HG03520 (cell line): ENCODE measurements at regions not wholly inside any gene's neighbourhood (a gene's known extent, or its start where the extent isn't known, plus 50 kb on each side); places are given as distances from the start of the nearest gene placed in this dataset.
"Not testable (repeated sequence)": the region's sequence is repeated elsewhere in the genome, so short reads cannot be mapped to it uniquely, and the experiment has no call there.

ENCODE experiments used
- ATAC-seq: cut with Tn5 transposase; IDR thresholded peaks from one replicate; pipeline ENCODE4 v1.9.1; 2021; ENCODE audit warnings: mild to moderate bottlenecking, moderate library complexity; ENCODE audit not compliant: unreplicated experiment

DNA sequence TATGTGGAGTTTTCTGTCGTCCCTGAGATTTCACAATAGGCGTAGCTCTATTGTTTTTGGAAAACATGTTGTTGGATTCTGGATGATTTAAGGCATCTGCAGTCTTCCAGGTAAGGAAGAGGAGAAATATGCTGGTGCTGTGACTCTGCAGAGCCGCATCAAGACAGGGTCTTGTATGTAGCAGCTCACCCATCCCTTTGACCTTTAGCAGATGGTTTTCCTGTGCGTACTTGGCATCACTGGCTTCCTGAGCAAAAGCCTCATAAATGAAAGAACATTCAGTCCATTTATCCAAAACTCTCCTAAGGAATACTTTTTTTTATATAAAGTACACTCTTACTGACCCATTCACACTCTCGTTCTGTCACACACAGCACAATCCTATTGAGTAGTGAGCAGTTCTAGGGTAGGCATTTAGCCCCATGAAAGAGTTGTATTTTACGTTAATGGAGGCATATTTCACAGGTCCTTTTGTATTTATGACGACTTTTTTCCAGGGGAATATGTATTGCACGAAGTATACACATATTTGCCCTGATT is 443.9 kb downstream of the STK39 start:
- ATAC-seq = no peak

DNA sequence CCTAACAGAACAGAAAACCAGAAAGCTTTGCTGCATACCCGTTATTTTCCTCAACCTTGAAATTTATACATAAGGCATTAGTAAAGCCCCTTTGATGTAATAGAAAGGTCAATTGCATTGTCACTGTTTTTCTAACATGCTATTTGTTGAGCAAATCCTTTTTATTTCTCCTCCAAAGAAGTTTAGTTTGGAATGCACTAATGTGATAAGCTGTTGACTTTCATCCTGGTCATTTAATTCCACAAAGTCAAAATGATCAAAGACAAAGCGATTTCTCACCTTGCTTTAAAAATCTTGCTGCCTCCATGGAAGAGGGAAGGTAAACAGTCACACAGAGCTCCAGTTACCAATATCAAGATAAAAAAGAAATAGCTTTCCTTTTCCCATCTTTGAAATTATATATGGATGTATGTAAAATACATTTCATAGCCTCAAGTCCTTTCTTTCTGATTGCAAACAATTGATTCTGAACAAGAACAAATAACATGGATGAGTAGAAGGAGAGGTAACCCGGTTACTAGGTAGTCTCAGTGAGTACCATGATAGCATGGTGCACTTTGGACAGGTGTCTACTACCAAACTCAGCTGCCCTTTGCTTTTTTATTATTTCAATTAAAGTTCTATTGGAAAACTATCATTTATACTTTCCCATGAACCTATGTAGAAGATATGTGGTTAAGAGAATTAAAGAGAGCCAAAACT is 452.7 kb downstream of the STK39 start:
- no peak for ATAC-seq

DNA sequence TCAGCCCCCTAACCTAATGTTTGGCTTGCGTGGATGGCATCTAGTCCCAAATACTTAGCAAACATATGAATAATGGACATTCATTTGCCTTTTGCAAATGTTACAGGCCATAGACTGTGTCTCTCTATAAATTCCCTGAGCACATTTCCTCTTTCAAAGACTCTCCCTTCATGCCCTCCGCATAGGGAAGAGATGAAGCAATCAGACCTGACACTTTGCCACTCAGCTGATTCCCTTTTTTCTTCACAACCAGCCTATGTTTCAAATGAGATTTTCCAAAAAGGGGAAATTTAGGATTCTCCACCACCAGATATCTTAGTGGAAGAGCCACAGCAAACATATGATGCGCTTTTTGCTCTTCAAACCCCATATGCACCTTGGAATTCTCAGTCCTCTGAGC is 453.7 kb downstream of the STK39 start:
- ATAC-seq = no peak

DNA sequence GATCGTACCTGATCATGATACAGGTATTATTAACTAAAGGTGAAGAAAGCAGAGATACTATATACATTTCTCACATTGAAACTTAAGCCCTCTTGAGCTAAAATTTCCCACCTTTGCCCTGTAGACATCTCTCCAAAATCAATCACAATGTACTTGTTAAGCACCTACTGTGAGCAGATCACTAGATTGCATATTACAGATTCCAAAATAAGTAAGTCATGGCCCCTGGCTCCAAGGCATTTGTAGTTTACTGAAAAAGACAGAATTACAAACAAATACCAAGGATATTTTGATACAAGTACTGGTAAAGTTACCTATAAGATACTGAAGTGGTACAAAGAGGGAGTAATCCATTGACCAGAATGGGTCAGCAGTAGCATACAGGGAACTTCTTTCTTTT is 455.3 kb downstream of the STK39 start:
- no peak for ATAC-seq

DNA sequence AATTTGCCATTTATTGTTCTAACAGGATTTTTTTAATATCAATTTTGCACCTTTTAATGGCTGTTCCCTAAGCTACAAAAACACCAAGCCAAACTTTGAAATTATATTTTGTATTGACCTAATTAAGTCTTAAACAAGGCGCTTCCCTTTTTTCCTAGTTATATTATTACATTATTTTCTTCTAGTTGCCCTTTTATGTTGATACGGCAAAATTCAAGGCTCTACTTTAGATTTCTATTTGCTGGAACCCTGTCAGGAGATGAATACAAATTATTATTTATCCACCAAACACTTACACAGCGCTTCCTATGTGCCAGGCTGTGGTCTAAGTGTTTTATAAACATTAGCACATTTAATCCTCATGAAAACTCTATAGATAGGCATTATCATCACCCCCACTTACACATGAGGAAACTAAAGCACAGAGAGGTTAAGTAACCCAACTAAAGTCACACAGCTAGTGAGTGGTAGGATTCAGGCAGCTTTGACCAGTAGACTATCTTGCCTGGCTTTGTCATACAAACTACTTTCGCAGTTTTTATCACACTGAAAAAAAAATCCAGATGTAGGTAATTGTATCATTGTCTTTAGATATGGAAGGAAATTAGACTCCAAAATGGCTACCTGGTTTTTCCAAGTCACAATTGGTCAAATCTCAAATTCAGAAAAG is 456.5 kb downstream of the STK39 start:
- no peak for ATAC-seq

DNA sequence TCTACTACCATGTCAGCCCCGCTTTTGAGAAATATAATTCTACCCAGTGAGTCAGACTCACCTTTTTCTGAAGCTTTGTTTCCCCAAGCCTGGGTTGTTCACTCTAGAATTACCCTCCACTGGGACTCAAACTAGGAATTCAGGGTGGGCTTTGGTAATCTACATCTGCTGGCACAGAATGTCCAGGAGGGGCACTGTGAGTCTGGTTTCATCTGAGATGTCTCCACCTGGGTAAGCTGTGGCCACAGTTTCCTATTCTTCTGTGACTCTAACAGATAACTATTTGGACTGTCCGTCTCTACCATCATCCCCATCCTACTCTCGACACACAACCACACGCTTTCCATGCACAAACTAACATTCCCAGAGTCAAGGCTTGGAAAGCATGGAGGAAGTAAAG is 457.2 kb downstream of the STK39 start:
- ATAC-seq = no peak

DNA sequence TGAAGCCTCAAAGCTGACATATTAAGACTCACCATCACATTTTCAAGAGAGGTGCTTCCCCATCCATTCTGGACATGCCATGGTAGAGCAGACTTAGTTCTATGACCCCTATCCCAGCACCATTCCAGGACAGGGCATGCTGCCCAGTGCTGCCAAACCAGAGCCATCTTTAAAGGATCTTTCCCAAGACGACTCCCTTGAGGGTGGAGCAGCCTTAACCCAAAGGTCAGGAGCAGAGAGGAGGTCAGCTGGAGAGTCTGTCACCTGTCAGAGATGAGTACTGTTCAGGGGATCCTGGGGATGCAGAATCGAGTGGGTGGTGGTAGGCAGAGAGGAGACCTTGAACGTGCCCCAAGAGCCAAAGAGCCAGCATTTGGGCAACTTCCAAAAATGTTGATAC is 459.8 kb downstream of the STK39 start:
- ATAC-seq = no peak

DNA sequence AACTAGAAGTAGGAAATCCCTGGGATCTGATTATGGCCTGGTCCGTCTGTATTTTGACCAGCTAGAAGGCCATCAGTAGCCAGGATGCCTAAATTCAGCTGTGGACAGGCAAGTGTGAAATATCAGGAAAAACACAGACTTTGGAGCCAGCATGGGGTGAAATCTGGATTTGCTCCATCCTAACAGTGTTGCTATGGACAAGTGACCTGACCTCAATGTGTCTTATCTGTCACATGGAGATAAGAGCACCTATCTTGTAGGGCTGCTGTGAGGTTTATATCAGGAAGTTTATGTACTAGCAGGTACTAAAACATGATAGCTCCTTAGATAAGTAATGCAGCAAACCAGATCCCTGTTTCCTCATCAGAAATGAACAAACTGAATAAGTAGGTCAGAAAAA is 460.4 kb downstream of the STK39 start:
- no peak for ATAC-seq

DNA sequence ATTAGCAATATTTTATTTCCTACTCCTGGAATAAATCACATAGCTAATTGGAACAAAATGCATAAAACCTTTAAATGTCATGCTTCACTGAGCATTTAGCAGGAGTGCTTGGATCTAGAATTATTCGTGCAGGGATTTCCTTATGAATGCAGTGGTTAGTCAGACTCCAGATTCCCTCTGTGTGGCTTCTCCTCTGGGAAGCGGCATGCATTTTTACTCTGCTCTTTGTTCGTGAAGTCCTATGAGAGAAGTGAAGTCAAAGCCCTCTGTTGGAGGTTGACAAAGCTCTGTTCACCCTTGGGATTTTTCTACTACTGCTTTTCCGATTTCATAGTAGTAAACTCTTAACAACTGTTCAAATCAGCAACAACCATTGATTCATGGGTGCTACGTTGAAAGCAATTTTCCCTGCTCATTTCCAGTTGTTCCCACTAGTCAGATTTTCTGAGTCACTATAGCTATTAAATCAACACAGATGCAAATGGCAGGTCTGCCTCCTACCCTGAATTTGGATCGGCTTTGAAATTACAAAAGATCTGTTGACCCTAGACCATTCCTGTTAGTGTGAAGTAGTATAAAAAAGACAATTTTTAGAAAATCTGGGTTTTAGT is 461.7 kb downstream of the STK39 start:
- ATAC-seq = no peak

DNA sequence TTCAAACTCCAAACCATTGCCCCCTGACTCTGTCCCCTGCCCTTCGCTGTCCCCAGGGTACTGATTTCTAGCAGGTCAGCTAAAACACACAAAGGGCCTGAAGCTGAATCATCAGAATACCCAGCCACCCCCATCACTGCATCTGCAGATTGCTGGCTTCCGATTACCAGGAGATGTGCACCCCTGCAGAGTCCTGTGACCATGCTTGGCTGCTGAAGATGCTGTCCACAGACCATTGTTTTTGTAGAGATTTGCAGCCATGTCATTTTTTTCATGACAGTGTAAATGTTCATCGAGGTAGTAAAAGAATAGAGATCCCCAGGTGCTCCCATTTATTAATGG is 463.3 kb downstream of the STK39 start:
- no peak for ATAC-seq

DNA sequence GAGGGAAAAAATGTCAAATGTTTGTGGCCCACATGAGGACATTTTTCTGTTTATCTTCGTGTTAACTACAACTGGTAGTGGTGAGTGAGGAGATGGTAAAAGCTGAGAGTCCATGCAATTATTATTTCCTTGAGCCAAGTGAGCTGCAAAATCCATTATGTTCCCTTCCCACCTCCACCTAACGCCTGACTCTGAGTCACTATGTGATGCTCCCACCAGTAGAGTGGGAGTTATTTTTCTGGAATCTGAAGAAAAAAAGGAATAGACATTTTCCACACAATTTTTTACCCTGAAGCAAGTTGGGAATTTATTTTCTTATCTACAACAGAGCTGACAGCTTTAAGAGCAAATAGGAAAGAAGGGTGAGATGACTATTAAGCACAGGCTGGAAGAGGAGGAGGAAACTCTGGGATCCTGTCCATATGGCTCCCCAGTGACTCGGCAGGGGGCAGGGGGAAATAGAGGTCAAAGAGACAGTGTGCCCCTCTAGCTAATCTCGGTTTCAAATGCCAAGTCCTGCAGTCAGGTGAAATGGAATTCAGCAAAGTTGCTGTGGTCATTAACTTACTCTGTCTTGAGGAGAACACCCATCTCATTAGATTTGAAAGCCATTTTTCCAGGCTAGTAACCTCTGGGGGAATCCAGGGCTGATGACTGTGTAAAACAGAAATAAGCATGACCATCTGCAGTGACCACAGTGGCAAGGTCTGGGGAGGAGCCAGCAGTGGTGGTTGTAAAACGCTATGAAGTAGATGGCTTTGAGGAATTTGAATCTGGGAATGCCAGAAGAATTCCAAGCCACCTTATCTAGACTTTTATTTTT is 463.9 kb downstream of the STK39 start:
- no peak for ATAC-seq

DNA sequence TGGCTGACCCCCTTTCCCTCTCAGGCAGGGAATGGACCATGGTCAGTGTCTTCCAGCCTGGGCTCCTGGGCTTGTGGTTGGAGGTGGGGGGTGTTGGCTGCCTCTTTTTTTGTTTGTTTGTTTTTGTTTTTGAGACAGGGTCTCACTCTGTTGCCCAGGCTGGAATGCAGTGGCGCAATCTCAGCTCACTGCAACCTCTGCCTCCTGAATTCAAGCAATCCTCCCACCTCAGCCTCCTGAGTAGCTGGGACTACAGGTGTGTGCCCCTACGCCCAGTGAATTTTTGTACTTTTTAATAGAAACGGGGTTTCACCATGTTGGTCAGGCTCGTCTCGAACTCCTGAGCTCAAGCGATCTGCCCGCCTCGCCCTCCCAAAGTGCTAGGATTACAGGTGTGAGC is 465.8 kb downstream of the STK39 start:
- not testable (repeated sequence) for ATAC-seq

DNA sequence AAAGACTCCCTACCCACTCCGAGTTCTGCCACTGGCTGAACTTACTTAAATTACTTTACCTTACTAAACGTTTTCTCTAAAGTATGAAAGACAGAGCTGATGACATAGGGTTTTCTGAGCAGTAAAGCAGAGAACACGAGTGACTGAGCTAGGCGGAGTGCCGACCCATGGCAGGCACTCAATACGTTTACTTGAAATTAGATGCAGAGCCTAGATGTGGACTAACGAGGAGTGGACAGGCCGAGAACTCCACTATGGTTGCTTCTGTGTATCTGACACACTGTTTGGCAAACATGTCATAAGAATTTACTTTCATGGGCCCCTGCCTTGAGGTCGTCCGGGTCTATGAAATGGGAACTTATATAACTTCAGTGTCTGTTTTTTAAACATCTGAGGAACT is 471.0 kb downstream of the STK39 start:
- ATAC-seq = no peak

DNA sequence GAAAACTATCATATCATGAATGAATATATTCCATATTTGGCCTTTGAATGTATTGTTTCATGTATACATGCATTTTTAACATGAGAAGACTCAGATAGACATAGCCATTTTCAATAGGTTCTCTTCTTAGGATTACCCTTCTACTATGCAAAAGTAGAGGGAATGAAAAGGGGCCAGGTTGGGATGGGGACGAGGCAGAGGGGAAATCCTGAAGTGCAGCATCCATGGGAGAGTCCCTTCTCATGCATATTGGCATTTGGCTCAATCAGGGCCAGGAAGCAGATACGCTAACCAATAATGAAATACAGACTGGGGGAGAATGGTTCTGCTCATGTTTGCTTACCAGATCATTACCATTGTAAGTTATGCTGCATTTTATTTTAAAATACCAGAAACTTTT is 475.8 kb downstream of the STK39 start:
- ATAC-seq = no peak

DNA sequence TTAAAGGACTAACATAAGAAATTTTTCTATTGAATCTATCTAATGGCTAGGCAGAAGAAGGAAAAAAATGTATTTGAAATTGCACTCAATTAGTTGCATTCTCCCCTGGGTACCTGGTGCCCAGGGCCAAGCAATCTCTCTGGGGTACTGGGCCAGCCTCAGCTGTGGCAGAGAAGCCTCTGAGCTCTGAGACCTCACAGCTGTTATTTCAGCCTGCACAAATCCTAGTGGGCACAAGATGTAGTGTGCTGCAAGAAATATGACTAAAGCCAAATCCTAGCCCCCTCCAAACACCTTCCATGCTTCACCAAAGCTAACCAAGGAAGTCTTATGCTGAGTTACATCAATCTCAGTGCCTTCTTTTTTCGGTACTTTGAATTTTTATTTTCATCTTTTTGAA is 478.4 kb downstream of the STK39 start:
- no peak for ATAC-seq

DNA sequence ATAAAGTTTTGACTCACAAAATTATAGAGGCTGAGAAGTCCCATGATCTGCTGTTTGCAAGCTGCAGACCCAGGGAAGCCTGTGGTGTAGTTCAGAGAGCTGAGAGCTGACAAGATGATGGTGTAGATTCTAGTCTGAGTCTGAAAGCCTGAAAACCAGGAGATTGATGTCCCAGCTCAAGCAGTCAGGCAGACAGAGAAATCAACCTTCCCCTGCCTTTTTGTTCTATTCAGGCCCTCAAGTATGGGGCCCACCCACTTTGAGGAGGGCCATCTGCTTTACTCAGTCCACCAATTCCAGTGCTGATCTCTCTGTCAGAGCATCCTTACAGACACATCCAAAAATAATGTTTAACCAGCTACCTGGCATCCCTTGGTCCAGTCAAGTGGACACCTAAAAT is 479.6 kb downstream of the STK39 start:
- no peak for ATAC-seq

DNA sequence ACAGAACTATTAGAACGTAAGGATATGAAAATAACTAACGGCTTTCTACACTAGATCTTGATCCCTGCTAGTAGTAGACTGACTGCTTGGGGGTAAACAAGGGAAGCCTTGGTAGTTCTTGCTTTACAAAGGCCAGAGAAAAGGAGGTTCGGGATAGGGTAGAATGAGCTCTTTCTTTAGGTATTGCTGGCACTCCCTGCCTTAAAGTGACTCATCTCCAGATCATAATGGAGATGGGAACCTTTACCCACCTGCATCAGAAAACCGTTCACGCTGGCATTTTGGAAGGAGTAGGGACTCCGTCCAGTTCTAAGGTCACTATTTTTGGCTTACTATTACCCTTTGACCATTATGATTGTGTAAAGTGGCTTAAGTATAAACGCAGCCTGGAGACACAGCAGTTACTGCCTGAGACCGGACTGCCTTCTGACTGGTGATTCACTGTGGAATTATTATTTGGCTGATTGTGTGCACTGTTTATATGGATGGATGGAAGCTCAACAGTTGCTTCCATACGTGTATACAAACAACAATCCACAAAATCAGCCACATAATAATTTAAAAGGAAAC is 482.5 kb downstream of the STK39 start:
- ATAC-seq = no peak

DNA sequence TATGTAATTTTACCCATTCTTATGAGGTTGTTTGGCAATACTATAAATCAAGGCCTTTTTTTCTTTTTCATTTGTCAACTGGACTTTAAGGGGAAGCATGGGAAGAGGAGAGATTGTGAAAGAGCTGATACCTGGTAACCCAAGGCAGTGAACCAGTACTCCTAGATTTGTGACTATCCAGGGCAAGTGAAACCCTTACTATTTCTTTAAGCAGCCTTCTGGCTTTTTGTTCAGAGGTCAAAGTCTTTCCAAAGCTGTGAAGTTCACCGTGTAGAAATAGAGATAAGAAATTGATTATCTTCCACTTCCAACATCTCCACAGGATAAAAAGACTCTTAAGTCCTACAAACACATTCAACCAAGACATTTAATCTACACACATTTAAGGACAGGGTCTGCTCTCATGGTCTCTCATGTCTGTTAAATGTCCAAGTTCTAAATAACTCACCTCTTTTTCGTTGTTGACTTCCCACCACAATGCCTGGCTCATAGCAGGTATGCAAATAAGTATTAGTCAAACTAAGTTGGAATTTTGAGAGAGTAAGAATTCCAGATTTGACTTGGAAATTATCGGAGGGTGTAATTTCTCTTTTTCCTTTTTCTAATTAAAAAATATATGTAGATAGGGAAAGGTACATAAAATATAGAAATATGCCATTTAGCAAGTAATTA is 485.8 kb downstream of the STK39 start:
- no peak for ATAC-seq

DNA sequence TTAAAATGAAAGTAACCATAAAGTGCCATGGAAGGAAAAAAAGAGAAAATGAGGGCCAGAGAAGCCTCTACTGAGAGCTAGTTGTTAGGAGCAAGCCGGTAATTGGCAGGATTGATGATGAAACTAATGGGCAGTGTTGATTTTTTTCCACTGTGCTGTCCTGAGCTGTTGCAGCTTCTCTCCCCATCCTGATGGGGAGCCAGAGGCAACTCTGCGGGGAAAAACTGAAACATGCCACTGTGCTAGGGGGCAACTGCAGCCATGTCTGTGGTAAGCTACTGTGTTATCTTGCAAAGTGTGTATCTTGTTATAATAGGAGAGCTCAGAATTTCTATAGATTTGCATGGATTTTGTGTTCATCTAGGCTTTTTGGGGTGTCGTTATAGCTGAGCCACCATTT is 487.9 kb downstream of the STK39 start:
- no peak for ATAC-seq

DNA sequence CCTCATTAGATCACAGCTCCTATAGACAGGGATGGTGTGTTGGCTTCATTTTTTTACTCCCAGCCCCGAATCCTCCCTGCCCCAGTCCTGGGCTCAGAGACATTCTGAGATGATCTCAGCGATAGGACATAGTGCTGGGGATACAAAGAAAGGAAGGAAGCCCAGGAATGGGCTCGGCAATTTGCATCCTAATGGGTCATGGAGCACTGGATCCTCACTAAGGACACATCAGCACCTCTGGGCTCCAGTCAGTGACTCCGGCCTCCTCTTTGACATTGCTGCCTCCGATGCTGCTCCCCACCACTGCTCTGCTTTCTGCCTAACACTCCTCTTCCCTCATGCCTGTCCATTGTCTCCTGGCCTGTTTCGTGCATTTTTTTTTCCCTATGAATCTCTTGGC is 489.1 kb downstream of the STK39 start:
- ATAC-seq = no peak

DNA sequence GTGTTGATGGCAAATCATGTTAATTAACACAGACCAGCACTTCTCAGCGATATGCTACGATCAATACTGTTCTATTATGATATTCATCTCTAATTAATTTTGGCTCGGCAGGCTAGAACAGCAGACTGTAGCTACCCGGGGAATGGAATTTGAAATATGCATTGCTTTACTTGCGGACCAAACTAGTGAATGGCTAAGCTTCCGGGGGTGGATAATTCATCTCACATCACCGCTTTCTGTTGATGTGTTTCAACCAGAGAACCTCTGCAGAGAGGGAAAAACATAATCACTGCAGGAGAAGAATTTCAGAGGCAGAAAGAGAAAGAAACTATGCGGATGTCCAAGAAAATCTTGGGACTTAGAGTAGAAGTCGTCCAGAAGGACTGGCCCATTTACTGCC is 490.9 kb downstream of the STK39 start:
- no peak for ATAC-seq
